GM23248 (cell line): ENCODE measurements at regions not wholly inside any gene's neighbourhood (a gene's known extent, or its start where the extent isn't known, plus 50 kb on each side); places are given as distances from the start of the nearest gene placed in this dataset.

Source experiments
- DNase-seq: peaks from one replicate; pipeline ENCODE4 v3.0.0-alpha.2; 2015
- H2AFZ ChIP-seq: fragments of 200-600 bp; sonication (generic); 2 replicates; pipeline ENCODE4 v1.6.1; 2016; ENCODE audit warnings: antibody characterized with exemption
- H3F3A ChIP-seq: fragments of 200-600 bp; sonication (generic); 2 replicates; pipeline ENCODE4 v1.6.1; 2016; ENCODE audit warnings: mild to moderate bottlenecking, antibody characterized with exemption, mixed run types; ENCODE audit not compliant: insufficient read depth
- H3K27ac ChIP-seq: fragments of 200-600 bp; sonication (generic); 2 replicates; pipeline ENCODE4 v1.5.1; 2016; ENCODE audit warnings: mild to moderate bottlenecking
- H3K27me3 ChIP-seq: fragments of 200-600 bp; sonication (generic); replicated peaks from 2 replicates; pipeline ENCODE4 v1.6.1; 2016; ENCODE audit warnings: mild to moderate bottlenecking; ENCODE audit not compliant: insufficient read depth
- H3K36me3 ChIP-seq: fragments of 200-600 bp; sonication (generic); 2 replicates; pipeline ENCODE4 v1.6.1; 2016; ENCODE audit warnings: low read depth, mild to moderate bottlenecking
- H3K4me1 ChIP-seq: fragments of 200-600 bp; sonication (generic); 2 replicates; pipeline ENCODE4 v1.6.1; 2016; ENCODE audit warnings: mild to moderate bottlenecking; ENCODE audit not compliant: insufficient read depth
- H3K4me2 ChIP-seq: fragments of 200-600 bp; sonication (generic); one replicate; pipeline ENCODE4 v1.6.1; 2016; ENCODE audit warnings: mild to moderate bottlenecking; ENCODE audit not compliant: unreplicated experiment
- H3K4me3 ChIP-seq: fragments of 200-600 bp; sonication (generic); 2 replicates; pipeline ENCODE4 v1.5.1; 2016; ENCODE audit warnings: mild to moderate bottlenecking
- H3K79me2 ChIP-seq: fragments of 200-600 bp; sonication (generic); 2 replicates; pipeline ENCODE4 v1.6.1; 2016; ENCODE audit warnings: mild to moderate bottlenecking; ENCODE audit not compliant: insufficient read depth
- H3K9ac ChIP-seq: fragments of 200-600 bp; sonication (generic); 2 replicates; pipeline ENCODE4 v1.6.1; 2016; ENCODE audit warnings: mild to moderate bottlenecking
- H3K9me2 ChIP-seq: fragments of 200-600 bp; sonication (generic); 2 replicates; pipeline ENCODE4 v1.6.1; 2016; ENCODE audit warnings: mixed run types, mild to moderate bottlenecking, moderate library complexity; ENCODE audit not compliant: insufficient read depth
- H3K9me3 ChIP-seq: fragments of 200-600 bp; sonication (generic); one replicate; pipeline ENCODE4 v1.6.1; 2017; ENCODE audit warnings: low read depth
- H4K20me1 ChIP-seq: fragments of 200-600 bp; sonication (generic); 2 replicates; pipeline ENCODE4 v1.6.0; 2016; ENCODE audit not compliant: insufficient read depth
- EZH2 ChIP-seq: fragments of 200-600 bp; sonication (generic); IDR thresholded peaks from 2 replicates; pipeline ENCODE4 v1.6.1; 2018; ENCODE audit warnings: antibody characterized with exemption, mild to moderate bottlenecking; ENCODE audit not compliant: insufficient read depth, poor library complexity, severe bottlenecking
- EZH2phosphoT487 ChIP-seq: fragments of 200-600 bp; sonication (generic); IDR thresholded peaks from 2 replicates; pipeline ENCODE4 v1.6.1; 2018; ENCODE audit warnings: antibody characterized with exemption, moderate library complexity, mild to moderate bottlenecking, low read depth; ENCODE audit not compliant: insufficient read depth
- WGBS, 2 experiments: methylation state at CpG; one replicate each; pipeline ENCODE4 v1.1.6; 2015 to 2017; ENCODE audit warnings: low lambda C conversion rate in 2 of 2, low coverage in 1 of 2; ENCODE audit errors: missing lambda C conversion rate in 2 of 2; 5-methylcytosine and 5-hydroxymethylcytosine counted together
- in situ Hi-C: fragments of 300-500 bp; cut with MboI; formaldehyde crosslinking; loops from 2 replicates; pipeline ENCODE4 v1.15.0; 2020

DNA sequence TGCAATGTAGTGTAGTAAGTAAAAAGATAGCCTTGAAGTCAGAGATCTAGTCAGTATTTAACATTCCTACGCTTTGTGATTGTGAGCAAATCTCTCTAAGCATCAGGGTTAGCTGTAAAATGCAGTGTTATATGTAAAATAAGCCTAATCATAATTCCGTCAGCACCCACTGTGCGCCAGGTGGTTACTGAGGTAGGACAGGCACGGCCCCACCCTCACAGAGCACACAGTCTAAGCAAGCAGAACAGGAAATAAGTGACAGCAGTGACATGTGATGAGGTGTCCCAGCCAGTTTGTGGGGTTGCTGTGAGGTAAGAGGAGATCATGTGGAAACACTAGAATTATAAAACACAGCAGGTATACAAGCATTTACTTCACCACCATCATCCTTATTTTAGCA, 267.1 kb downstream of the ICOS start:
- no peaks in the 10 kb centered on the region for H3K36me3 ChIP-seq
- H3K9me3 ChIP-seq: no peaks in the 10 kb centered on the region
- DNase-seq: no peak
- H3K9me2 ChIP-seq: no peaks in the 10 kb centered on the region
- H3K27ac ChIP-seq: no peak overlapping the region
- no peak overlapping the region for H3K4me3 ChIP-seq
- H3K4me1 ChIP-seq: no peaks in the 10 kb centered on the region
- H2AFZ ChIP-seq: no peak overlapping the region
- in situ Hi-C loops: no loop called here
- H3K79me2 ChIP-seq: no peaks in the 10 kb centered on the region
- H3F3A ChIP-seq: no peaks in the 10 kb centered on the region
- no peak overlapping the region for H3K9ac ChIP-seq
- TF ChIP-seq EZH2: no peak
- TF ChIP-seq EZH2phosphoT487: no peak
- H4K20me1 ChIP-seq: no peaks in the 10 kb centered on the region
- 63 to 67% methylated on average over 4 of the region's 4 CpGs for WGBS, 2 experiments
- no peaks in the 10 kb centered on the region; the same call in 1 of the 2 replicates for H3K27me3 ChIP-seq
- H3K4me2 ChIP-seq: no peak overlapping the region

DNA sequence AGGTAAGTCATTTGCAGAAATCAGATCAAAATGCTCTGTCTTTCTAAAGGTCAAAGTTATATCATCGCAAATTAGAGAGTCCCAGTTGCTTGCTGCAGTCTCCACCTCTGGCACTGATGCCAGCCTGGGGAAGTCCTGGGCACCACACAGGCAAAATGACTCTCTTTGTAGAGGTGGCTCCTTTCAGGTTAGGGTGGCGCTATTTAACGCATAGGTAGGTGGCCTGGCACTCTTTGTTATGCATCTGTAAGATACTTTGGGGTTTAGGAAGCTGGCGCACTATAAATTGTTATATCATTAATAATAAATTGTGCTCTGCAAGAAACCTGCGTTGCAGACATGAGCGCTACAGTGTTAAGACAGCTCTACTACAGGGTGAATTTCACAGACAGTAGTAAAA, 268.5 kb downstream of the ICOS start:
- H4K20me1 ChIP-seq: no peaks in the 10 kb centered on the region
- H2AFZ ChIP-seq: no peak overlapping the region
- no peak overlapping the region for H3K4me3 ChIP-seq
- no peaks in the 10 kb centered on the region for H3K4me1 ChIP-seq
- no peaks in the 10 kb centered on the region for H3F3A ChIP-seq
- no peaks in the 10 kb centered on the region for H3K79me2 ChIP-seq
- no peaks in the 10 kb centered on the region for H3K9me3 ChIP-seq
- H3K27me3 ChIP-seq: no peaks in the 10 kb centered on the region; the same call in 1 of the 2 replicates
- no peak overlapping the region for H3K9ac ChIP-seq
- no peak overlapping the region for H3K27ac ChIP-seq
- no peak for TF ChIP-seq EZH2
- TF ChIP-seq EZH2phosphoT487: no peak
- 56% methylated on average over 6 of the region's 6 CpGs for WGBS, 2 experiments
- no peaks in the 10 kb centered on the region for H3K36me3 ChIP-seq
- H3K9me2 ChIP-seq: no peaks in the 10 kb centered on the region
- in situ Hi-C loops: no loop called here
- no peak overlapping the region for H3K4me2 ChIP-seq
- no peak for DNase-seq

DNA sequence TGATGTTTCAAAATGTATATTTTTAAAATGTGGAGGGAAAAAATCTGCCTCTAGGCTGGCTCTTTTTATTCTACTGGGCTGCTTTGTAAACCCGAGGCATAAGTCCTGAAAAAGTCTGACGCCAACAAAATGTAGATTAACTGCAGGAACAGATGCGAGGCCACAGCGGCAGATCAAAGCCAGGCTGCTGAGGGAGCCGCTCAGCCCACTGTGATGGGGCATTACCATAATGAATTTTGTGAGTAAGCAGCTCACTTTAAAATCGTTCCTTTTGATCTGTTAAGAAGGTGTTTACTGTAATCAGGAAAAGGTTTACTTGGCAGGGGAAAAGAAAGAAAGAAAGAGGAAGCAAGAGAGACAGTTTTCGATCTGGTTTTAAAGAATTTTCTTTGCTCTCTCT, 269.0 kb downstream of the ICOS start:
- H3K4me3 ChIP-seq: no peak overlapping the region
- no peak for DNase-seq
- H3K27me3 ChIP-seq: no peaks in the 10 kb centered on the region; the same call in 1 of the 2 replicates
- H2AFZ ChIP-seq: no peak overlapping the region
- H4K20me1 ChIP-seq: no peaks in the 10 kb centered on the region
- H3K36me3 ChIP-seq: no peaks in the 10 kb centered on the region
- no peak overlapping the region for H3K9ac ChIP-seq
- H3K79me2 ChIP-seq: no peaks in the 10 kb centered on the region
- TF ChIP-seq EZH2phosphoT487: no peak
- no peak for TF ChIP-seq EZH2
- no peaks in the 10 kb centered on the region for H3F3A ChIP-seq
- no peaks in the 10 kb centered on the region for H3K9me3 ChIP-seq
- H3K27ac ChIP-seq: no peak overlapping the region
- no peaks in the 10 kb centered on the region for H3K9me2 ChIP-seq
- in situ Hi-C loops: no loop called here
- H3K4me2 ChIP-seq: no peak overlapping the region
- 27 to 32% methylated on average over 7 of the region's 7 CpGs for WGBS, 2 experiments
- no peaks in the 10 kb centered on the region for H3K4me1 ChIP-seq

DNA sequence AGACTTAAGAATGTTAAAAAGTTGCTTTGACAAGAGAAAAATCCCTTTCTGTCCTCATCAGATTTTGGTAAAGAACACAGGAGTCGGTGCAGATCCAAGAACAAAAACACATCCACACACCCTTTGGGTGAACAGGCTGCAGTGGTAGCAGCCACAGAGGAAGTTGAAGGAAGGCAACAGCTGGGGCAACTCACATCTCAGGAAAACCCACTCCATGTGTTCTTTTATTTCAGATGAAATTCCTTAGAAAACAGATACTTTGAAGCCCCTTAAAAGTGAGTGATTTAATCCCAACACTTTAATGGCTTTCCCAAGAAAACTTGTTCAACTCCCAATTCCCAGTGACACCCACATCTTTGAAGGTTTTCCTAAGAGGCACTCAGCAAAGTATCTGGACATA, 271.3 kb downstream of the ICOS start:
- DNase-seq: no peak
- Histone ChIP-seq H3K4me1 (no peaks in the 10 kb centered on the region), H3K9me3 (no peaks in the 10 kb centered on the region), H3K9me2 (no peaks in the 10 kb centered on the region), H3K27me3 (no peaks in the 10 kb centered on the region; the same call in 1 of the 2 replicates), H2AFZ (no peak overlapping the region), H3K9ac (no peak overlapping the region), H3K4me3 (no peak overlapping the region), H3K36me3 (no peaks in the 10 kb centered on the region), H3F3A (no peaks in the 10 kb centered on the region), H3K27ac (no peak overlapping the region), H4K20me1 (no peaks in the 10 kb centered on the region), H3K4me2 (no peak overlapping the region), H3K79me2 (no peaks in the 10 kb centered on the region)
- in situ Hi-C loops: no loop called here
- 54 to 63% methylated on average over 1 of the region's 1 CpG for WGBS, 2 experiments
- no peak for TF ChIP-seq EZH2
- no peak for TF ChIP-seq EZH2phosphoT487

DNA sequence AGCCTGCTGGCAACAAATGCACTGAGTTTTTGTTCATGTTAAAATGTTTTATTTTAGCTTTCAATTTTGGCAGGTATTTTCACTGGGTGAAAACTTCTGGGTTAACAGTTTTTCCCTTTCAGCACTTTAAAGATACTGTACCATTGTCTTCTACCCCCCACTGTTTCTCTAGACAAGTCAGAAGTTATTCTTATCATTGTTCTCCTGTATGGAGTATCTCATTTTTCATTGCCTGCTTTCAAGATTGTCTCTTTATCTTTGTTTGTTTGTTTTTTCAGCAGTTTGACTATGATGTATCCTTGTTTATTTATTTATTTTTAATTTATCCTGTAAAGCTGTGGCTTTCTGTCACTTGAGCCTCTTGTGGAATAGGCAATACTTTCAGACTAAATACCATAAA, 277.0 kb downstream of the ICOS start:
- no peaks in the 10 kb centered on the region for H3K9me2 ChIP-seq
- in situ Hi-C loops: no loop called here
- no peaks in the 10 kb centered on the region for H3K79me2 ChIP-seq
- no peaks in the 10 kb centered on the region for H4K20me1 ChIP-seq
- no peaks in the 10 kb centered on the region for H3K4me1 ChIP-seq
- H3K9me3 ChIP-seq: no peaks in the 10 kb centered on the region
- no peak for TF ChIP-seq EZH2
- no peak for TF ChIP-seq EZH2phosphoT487
- H3K27me3 ChIP-seq: no peaks in the 10 kb centered on the region
- DNase-seq: no peak
- no peaks in the 10 kb centered on the region for H3F3A ChIP-seq
- H3K9ac ChIP-seq: no peak overlapping the region
- H3K27ac ChIP-seq: no peak overlapping the region
- H3K4me3 ChIP-seq: no peak overlapping the region
- H3K4me2 ChIP-seq: no peak overlapping the region
- no peaks in the 10 kb centered on the region for H3K36me3 ChIP-seq
- no peak overlapping the region for H2AFZ ChIP-seq
